ENCODE measurements at regions not wholly inside any gene's neighbourhood (a gene's known extent, or its start where the extent isn't known, plus 50 kb on each side); places are given as distances from the start of the nearest gene placed in this dataset.

DNA sequence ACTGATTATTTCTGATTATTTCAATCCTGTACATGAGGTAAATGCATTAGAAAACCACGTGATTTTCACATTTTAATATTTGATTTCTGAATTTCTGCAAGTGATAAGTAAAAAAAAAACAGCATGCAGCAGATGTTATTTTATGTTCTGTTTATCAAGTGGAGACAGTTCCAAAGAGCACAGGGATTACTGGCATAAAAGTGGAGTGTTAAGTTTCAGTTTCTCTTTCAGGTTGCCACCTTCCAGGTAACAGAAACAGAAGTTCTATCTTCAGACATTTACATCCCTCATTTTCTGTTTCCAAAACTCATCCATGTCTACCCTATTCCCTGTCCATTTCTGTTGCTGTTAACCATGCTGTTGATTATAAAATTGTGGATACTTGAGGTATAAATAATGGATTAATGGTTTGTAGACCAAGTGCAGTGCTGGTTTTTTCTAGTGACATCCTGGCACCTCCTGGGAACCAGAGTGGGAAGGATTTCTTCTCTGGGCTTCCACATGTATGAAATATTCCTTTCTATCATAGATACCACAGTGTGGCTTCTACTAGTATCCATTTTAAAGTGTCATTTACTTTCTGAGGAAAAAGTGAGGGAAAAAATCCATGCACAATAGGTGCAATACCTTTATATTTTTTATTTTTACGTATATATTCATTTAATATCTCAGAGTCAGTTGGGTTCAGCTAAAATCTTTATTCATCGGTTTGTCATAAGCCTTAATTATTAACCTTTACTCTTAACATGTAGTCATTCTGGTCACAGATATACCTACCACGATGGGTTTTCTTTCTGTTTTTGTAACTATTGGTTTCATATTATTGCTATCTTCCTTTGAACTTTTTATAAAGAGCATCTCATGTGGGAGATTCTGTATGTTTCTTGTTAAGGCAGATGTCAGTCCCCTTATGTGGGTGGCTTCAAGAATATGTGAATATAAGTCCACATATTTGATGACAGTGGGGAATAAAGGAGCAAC is 1010.0 kb downstream of the SQOR start:
- H3K4me1 ChIP-seq (ENCODE audit: control insufficient read depth in 2 of 2, insufficient read depth in 2 of 2, low read length in 2 of 2) = no peaks in the 10 kb centered on the region
- peaks cover 0 to 3% (median 0%) of the 10 kb centered on the region in 7 donors for H3K4me1 Mint-ChIP-seq
- no peaks in the 10 kb centered on the region for H3K36me3 ChIP-seq (ENCODE audit: control insufficient read depth in 2 of 3, insufficient read depth in 3 of 3, low read length in 3 of 3)
- no peaks in the 10 kb centered on the region for H3K27me3 ChIP-seq (ENCODE audit: control insufficient read depth in 2 of 2, insufficient read depth in 2 of 2, low read length in 2 of 2)
- no peaks in the 10 kb centered on the region for H3K9me3 ChIP-seq (ENCODE audit: control insufficient read depth in 2 of 3, low read length in 3 of 3)
- no peaks in the 10 kb centered on the region for H3K36me3 Mint-ChIP-seq
- ChIA-PET CTCF (no interaction called here), POLR2A (no interaction called here)
- no peak overlapping the region for H3K27ac ChIP-seq (ENCODE audit: low read depth, low read length)
- peaks cover 0 to 3% (median 0%) of the 10 kb centered on the region in 5 donors for H3K27me3 Mint-ChIP-seq
- DNase-seq (no peak), ATAC-seq (no peak)
- H3K4me3 Mint-ChIP-seq = no peak overlapping the region
- H3K27ac Mint-ChIP-seq = no peak overlapping the region
- H3K9me3 Mint-ChIP-seq = peaks cover 0 to 10% (median 4%) of the 10 kb centered on the region in 11 donors
- H3K4me3 ChIP-seq (ENCODE audit: low read length) = no peak overlapping the region
- intact Hi-C loops (cut with micrococcal nuclease) = no loop called here

DNA sequence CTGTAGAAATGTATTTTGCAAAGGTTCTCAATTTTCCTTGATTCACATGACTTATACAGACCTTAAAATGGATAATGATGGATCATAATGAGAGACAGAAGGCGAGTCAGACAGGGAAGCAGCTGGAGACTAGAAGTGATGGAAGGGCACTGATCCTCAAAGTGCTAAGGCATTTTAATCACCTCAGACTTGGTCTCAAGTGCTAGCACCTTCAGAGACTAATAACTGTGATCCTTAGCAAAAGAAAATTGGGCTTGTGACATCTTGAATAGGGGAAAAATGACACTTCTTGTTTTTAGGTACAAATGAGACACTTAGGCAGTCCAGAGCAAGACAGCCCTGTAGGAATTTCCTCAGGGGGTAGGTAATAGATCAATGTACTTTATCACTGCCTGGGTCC is 1011.7 kb downstream of the SQOR start:
- peaks cover 0 to 3% (median 0%) of the 10 kb centered on the region in 5 donors for H3K27me3 Mint-ChIP-seq
- DNase-seq (no peak), ATAC-seq (no peak)
- Histone ChIP-seq H3K27me3 (ENCODE audit: control insufficient read depth in 2 of 2, insufficient read depth in 2 of 2, low read length in 2 of 2) (no peaks in the 10 kb centered on the region), H3K27ac (ENCODE audit: low read depth, low read length) (no peak overlapping the region), H3K4me1 (ENCODE audit: control insufficient read depth in 2 of 2, insufficient read depth in 2 of 2, low read length in 2 of 2) (no peaks in the 10 kb centered on the region), H3K36me3 (ENCODE audit: control insufficient read depth in 2 of 3, insufficient read depth in 3 of 3, low read length in 3 of 3) (no peaks in the 10 kb centered on the region), H3K9me3 (ENCODE audit: control insufficient read depth in 2 of 3, low read length in 3 of 3) (no peaks in the 10 kb centered on the region), H3K4me3 (ENCODE audit: low read length) (no peak overlapping the region)
- POLR2A ChIA-PET = no interaction called here
- CTCF ChIA-PET = no interaction called here
- no peaks in the 10 kb centered on the region for H3K36me3 Mint-ChIP-seq
- H3K4me1 Mint-ChIP-seq = peaks cover 0 to 3% (median 0%) of the 10 kb centered on the region in 7 donors
- no peak overlapping the region for H3K4me3 Mint-ChIP-seq
- intact Hi-C loops (cut with micrococcal nuclease) = no loop called here
- H3K9me3 Mint-ChIP-seq = peaks cover 0 to 10% (median 4%) of the 10 kb centered on the region in 11 donors
- no peak overlapping the region for H3K27ac Mint-ChIP-seq

DNA sequence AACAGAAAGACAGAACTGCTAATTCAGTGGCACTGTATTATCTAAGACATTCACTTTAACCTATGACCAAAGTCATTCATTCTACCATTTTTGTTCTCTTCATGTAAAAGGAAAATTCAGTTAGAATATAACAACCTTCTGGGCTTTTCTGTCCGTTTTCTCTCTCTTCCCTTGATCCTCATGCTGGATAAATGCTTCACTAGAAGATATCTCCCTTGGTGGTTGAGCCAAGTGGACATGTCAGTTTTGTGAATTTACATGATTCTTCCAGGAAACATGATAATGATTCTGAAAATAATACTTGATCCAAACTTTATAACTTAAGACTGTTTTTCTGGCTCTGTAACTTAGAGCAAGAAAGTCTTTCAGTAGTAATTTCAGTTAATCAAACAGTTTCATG is 1012.2 kb downstream of the SQOR start:
- H3K27ac ChIP-seq (ENCODE audit: low read depth, low read length) = no peak overlapping the region
- CTCF ChIA-PET = no interaction called here
- ATAC-seq = no peak
- DNase-seq = no peak
- POLR2A ChIA-PET = no interaction called here
- intact Hi-C loops (cut with micrococcal nuclease) = no loop called here
- H3K4me3 ChIP-seq (ENCODE audit: low read length) = no peak overlapping the region
- Mint-ChIP-seq H3K27me3 (peaks cover 0 to 3% (median 0%) of the 10 kb centered on the region in 5 donors), H3K36me3 (no peaks in the 10 kb centered on the region), H3K27ac (no peak overlapping the region), H3K9me3 (peaks cover 0 to 10% (median 4%) of the 10 kb centered on the region in 11 donors), H3K4me3 (no peak overlapping the region), H3K4me1 (peaks cover 0 to 3% (median 0%) of the 10 kb centered on the region in 7 donors)
- H3K9me3 ChIP-seq (ENCODE audit: control insufficient read depth in 2 of 3, low read length in 3 of 3) = no peaks in the 10 kb centered on the region
- no peaks in the 10 kb centered on the region for H3K4me1 ChIP-seq (ENCODE audit: control insufficient read depth in 2 of 2, insufficient read depth in 2 of 2, low read length in 2 of 2)
- H3K36me3 ChIP-seq (ENCODE audit: control insufficient read depth in 2 of 3, insufficient read depth in 3 of 3, low read length in 3 of 3) = no peaks in the 10 kb centered on the region
- H3K27me3 ChIP-seq (ENCODE audit: control insufficient read depth in 2 of 2, insufficient read depth in 2 of 2, low read length in 2 of 2) = no peaks in the 10 kb centered on the region

DNA sequence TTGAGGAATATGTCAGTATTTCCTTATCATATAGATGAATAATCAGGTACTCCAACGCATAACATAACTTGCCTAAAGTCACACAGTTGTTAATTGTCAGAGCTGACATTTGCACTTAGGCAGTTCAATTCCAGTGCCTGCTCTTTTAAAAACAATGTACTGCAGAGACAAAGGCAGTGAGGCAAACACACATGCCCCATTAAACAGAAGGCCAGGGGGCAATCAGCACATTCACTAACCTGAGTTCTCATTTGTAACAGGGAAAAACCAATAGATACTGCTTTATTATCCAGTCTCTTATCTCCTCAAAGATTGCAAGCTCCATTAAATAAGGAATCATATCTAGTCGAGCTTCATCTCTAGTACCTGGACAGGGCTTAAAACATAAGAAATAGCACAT is 1017.4 kb downstream of the SQOR start:
- POLR2A ChIA-PET = no interaction called here
- no peaks in the 10 kb centered on the region for H3K9me3 ChIP-seq (ENCODE audit: control insufficient read depth in 2 of 3, low read length in 3 of 3)
- Mint-ChIP-seq H3K4me3 (no peak overlapping the region), H3K27ac (no peak overlapping the region), H3K27me3 (no peaks in the 10 kb centered on the region), H3K4me1 (no peaks in the 10 kb centered on the region), H3K36me3 (no peaks in the 10 kb centered on the region), H3K9me3 (peaks cover 0 to 13% (median 0%) of the 10 kb centered on the region in 11 donors)
- ATAC-seq (no peak), DNase-seq (no peak)
- CTCF ChIA-PET = no interaction called here
- H3K27me3 ChIP-seq (ENCODE audit: control insufficient read depth in 2 of 2, insufficient read depth in 2 of 2, low read length in 2 of 2) = no peaks in the 10 kb centered on the region
- intact Hi-C loops (cut with micrococcal nuclease) = no loop called here
- no peak overlapping the region for H3K27ac ChIP-seq (ENCODE audit: low read depth, low read length)
- no peaks in the 10 kb centered on the region for H3K36me3 ChIP-seq (ENCODE audit: control insufficient read depth in 2 of 3, insufficient read depth in 3 of 3, low read length in 3 of 3)
- no peak overlapping the region for H3K4me3 ChIP-seq (ENCODE audit: low read length)
- H3K4me1 ChIP-seq (ENCODE audit: control insufficient read depth in 2 of 2, insufficient read depth in 2 of 2, low read length in 2 of 2) = no peaks in the 10 kb centered on the region

DNA sequence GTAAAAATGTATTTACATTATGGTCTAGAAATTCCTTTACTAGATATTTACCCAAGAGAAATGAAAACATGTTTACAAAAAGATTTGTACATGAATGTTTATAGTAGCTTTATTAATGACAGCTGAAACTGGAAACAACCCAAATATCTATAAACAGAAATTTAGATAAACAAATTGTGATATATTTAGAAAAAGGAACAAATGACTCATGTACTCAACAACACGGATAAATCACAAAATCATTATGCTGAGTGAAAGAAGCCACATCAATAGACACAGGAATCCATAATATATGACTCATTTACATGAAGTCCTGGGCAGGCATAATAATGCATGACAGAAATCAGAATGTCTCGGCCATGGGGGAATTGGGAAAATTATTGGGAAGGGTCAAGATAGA is 1020.2 kb downstream of the SQOR start:
- H3K27ac ChIP-seq (ENCODE audit: low read depth, low read length) = no peak overlapping the region
- DNase-seq (no peak), ATAC-seq (no peak)
- Mint-ChIP-seq H3K27me3 (no peaks in the 10 kb centered on the region), H3K4me1 (no peaks in the 10 kb centered on the region), H3K36me3 (no peaks in the 10 kb centered on the region), H3K27ac (no peak overlapping the region), H3K4me3 (no peak overlapping the region), H3K9me3 (peaks cover 0 to 22% (median 5%) of the 10 kb centered on the region in 11 donors)
- no peaks in the 10 kb centered on the region for H3K4me1 ChIP-seq (ENCODE audit: control insufficient read depth in 2 of 2, insufficient read depth in 2 of 2, low read length in 2 of 2)
- H3K4me3 ChIP-seq (ENCODE audit: low read length) = no peak overlapping the region
- no peaks in the 10 kb centered on the region for H3K27me3 ChIP-seq (ENCODE audit: control insufficient read depth in 2 of 2, insufficient read depth in 2 of 2, low read length in 2 of 2)
- intact Hi-C loops (cut with micrococcal nuclease) = no loop called here
- H3K36me3 ChIP-seq (ENCODE audit: control insufficient read depth in 2 of 3, insufficient read depth in 3 of 3, low read length in 3 of 3) = no peaks in the 10 kb centered on the region
- no peaks in the 10 kb centered on the region for H3K9me3 ChIP-seq (ENCODE audit: control insufficient read depth in 2 of 3, low read length in 3 of 3)
- POLR2A ChIA-PET = no interaction called here
- CTCF ChIA-PET = no interaction called here

DNA sequence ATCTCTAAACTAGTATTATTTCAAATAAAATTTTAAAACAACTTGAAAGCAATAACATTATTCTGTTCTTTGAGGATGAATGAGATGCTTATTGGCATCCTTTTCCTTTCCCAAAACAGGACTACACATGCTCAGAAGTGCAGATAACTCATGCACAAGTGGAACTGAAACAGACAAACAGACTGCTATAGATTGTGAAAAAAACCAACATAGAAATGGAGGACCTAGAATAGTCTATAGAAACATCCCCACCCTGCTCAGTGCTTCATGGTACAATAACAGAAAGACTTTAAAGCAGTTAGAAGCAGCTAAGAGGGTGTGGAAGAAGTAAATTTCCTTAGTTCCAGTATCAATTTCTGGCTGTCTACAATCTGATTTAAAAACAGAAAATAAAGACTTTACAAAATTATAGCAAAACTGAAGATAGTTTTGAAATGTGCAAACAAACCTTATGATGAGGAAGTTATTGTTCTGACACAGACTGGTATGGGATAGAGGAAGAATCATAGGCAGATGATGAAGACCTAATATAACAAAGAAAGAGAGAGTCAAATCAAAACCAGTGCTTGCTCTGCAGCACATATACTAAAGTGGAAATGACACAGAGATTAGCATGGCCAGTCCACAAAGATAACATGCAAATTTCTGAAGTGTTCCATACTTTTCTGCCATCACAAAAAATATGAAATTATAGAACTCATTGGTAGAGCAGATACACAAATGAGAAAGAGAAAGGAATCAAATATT is 1025.4 kb downstream of the SQOR start:
- no peaks in the 10 kb centered on the region for H3K27me3 ChIP-seq (ENCODE audit: control insufficient read depth in 2 of 2, insufficient read depth in 2 of 2, low read length in 2 of 2)
- ATAC-seq (no peak), DNase-seq (no peak)
- peaks cover 0 to 26% (median 5%) of the 10 kb centered on the region in 11 donors for H3K9me3 Mint-ChIP-seq
- no peak overlapping the region for H3K27ac ChIP-seq (ENCODE audit: low read depth, low read length)
- no peaks in the 10 kb centered on the region for H3K27me3 Mint-ChIP-seq
- H3K4me3 Mint-ChIP-seq = no peak overlapping the region
- H3K4me1 Mint-ChIP-seq = no peaks in the 10 kb centered on the region
- intact Hi-C loops (cut with micrococcal nuclease) = no loop called here
- H3K27ac Mint-ChIP-seq = no peak overlapping the region
- no peaks in the 10 kb centered on the region for H3K9me3 ChIP-seq (ENCODE audit: control insufficient read depth in 2 of 3, low read length in 3 of 3)
- H3K4me1 ChIP-seq (ENCODE audit: control insufficient read depth in 2 of 2, insufficient read depth in 2 of 2, low read length in 2 of 2) = no peaks in the 10 kb centered on the region
- POLR2A ChIA-PET = no interaction called here
- CTCF ChIA-PET = no interaction called here
- H3K4me3 ChIP-seq (ENCODE audit: low read length) = no peak overlapping the region
- no peaks in the 10 kb centered on the region for H3K36me3 ChIP-seq (ENCODE audit: control insufficient read depth in 2 of 3, insufficient read depth in 3 of 3, low read length in 3 of 3)
- H3K36me3 Mint-ChIP-seq = no peaks in the 10 kb centered on the region

Data from naive thymus-derived CD4-positive, alpha-beta T cell (primary cell).